ENCODE measurements at regions not wholly inside any gene's neighbourhood (a gene's known extent, or its start where the extent isn't known, plus 50 kb on each side); places are given as distances from the start of the nearest gene placed in this dataset.

DNA sequence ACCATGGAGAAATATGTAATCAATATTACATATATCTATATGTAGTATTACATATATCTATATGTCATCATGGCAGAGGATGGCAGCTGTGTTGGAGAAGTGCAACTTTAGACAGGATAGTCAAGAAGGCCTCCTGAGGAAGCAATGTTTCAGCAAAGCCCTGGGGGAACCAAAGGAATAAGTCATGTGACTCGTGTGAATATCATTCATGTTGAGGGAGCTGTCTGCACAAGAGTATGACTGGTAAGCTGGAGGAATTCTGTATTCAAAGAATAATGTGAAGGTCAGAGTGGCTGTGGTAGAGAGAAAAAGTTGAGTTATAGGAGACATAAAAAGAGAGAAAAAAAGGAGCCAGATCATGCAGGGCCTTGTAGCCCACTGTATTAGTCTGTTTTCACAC lies 92.9 kb upstream of the EDNRA start:
- Histone ChIP-seq H3K9ac (no peak overlapping the region), H3K4me1 (no peaks in the 10 kb centered on the region), H3K36me3 (no peaks in the 10 kb centered on the region), H3K4me2 (no peak overlapping the region), H3K27me3 (no peaks in the 10 kb centered on the region), H3K4me3 (no peak overlapping the region), H3K27ac (no peak overlapping the region), H3K9me3 (no peaks in the 10 kb centered on the region), H4K20me1 (no peaks in the 10 kb centered on the region)
- no peak for TF ChIP-seq Cebpa-rat (IDR thresholded peaks at IDR 0.05)

DNA sequence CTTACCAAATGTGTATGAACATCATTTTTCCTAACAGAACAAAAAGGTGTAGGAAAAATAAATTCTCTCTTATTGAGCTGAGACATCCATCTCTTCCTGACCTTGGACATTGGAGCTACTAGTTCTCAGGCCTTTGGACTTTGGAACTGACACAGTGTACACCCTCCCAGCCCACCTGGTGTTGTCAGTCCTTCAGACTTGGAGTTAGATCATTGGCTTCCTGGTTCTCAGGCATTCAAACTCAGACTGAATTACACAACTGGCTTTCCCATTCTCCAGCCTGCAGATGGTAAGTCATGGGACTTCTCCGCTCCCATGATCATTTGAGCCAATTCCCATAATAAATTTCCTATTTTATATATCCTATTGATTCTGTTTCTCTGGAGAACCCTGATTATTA lies 84.8 kb upstream of the EDNRA start:
- Histone ChIP-seq H3K4me2 (no peak overlapping the region), H3K9me3 (no peaks in the 10 kb centered on the region), H3K27ac (no peak overlapping the region), H3K9ac (no peak overlapping the region), H3K27me3 (no peaks in the 10 kb centered on the region), H4K20me1 (no peaks in the 10 kb centered on the region), H3K4me1 (no peaks in the 10 kb centered on the region), H3K36me3 (no peaks in the 10 kb centered on the region), H3K4me3 (no peak overlapping the region)
- no peak for TF ChIP-seq Cebpa-rat (IDR thresholded peaks at IDR 0.05)

DNA sequence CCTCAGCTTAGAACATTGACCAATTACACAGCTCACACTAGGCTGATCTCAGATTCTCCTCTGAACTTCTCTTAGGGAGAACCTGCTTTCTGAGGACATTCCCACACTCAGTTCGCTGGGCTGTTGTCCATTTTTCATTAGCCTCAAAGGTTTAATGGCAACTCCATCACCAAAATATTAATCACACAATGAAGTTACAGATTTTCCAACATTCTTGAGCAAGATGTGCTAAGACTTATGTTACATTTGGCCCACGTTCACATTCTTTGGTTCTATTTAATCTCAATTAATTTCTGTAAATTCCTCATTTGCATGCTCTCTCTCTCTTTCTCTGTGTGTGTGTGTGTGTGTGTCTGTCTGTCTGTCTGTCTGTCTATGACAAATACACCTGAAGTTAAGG lies 82.3 kb upstream of the EDNRA start:
- Histone ChIP-seq H3K9ac (no peak overlapping the region), H3K4me2 (no peak overlapping the region), H3K27ac (no peak overlapping the region), H3K9me3 (no peaks in the 10 kb centered on the region), H4K20me1 (no peaks in the 10 kb centered on the region), H3K4me1 (no peaks in the 10 kb centered on the region), H3K4me3 (no peak overlapping the region), H3K36me3 (no peaks in the 10 kb centered on the region), H3K27me3 (no peaks in the 10 kb centered on the region)
- no peak for TF ChIP-seq Cebpa-rat (IDR thresholded peaks at IDR 0.05)

DNA sequence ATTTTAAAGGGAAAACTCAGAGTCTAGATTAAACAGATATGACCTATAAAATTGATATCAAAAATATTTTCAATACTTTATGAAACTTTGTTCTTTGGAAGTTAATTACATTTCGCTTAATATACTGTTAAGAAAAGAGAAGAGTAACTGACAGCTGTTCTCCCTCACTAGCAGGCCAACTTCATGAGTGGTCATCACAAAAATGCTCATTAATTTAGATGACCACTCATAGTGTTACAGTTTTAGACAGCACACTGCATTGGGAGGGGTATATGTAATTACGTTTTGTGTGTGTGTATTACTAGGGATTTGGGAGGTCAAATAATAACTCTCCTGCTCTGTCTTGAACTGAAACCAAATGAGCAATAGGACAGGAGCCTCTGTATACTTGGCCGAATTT lies 80.2 kb upstream of the EDNRA start:
- H3K4me1 ChIP-seq = no peaks in the 10 kb centered on the region
- peaks cover 14% of the 10 kb centered on the region for H3K9me3 ChIP-seq
- H3K9ac ChIP-seq = no peak overlapping the region
- H3K4me2 ChIP-seq = no peak overlapping the region
- H4K20me1 ChIP-seq = no peaks in the 10 kb centered on the region
- no peaks in the 10 kb centered on the region for H3K36me3 ChIP-seq
- no peaks in the 10 kb centered on the region for H3K27me3 ChIP-seq
- TF ChIP-seq Cebpa-rat (IDR thresholded peaks at IDR 0.05) = no peak
- H3K27ac ChIP-seq = no peak overlapping the region
- no peak overlapping the region for H3K4me3 ChIP-seq

DNA sequence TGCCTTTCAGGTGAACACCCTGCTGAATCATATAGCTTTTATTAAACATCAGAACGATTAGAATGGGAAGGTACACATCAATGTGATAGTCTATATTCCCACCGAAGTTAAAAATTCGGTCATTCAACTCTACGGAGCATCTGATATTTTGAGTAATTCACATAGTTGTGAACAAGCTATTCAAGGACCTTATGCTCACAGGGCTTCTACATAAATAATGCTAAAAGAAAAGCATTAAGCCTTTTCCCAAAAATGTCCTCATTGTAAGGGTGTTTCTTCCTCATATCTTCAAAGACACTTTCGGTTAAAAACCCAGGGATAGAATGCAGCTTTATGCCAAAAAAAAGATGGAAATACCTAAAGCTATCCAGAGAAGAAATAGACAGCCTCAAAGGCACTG lies 79.7 kb upstream of the EDNRA start:
- H3K4me3 ChIP-seq = no peak overlapping the region
- H3K27me3 ChIP-seq = no peaks in the 10 kb centered on the region
- H3K27ac ChIP-seq = no peak overlapping the region
- H3K9me3 ChIP-seq = peaks cover 14% of the 10 kb centered on the region
- H4K20me1 ChIP-seq = no peaks in the 10 kb centered on the region
- no peaks in the 10 kb centered on the region for H3K36me3 ChIP-seq
- H3K4me1 ChIP-seq = no peaks in the 10 kb centered on the region
- no peak overlapping the region for H3K9ac ChIP-seq
- no peak overlapping the region for H3K4me2 ChIP-seq
- TF ChIP-seq Cebpa-rat (IDR thresholded peaks at IDR 0.05) = no peak

DNA sequence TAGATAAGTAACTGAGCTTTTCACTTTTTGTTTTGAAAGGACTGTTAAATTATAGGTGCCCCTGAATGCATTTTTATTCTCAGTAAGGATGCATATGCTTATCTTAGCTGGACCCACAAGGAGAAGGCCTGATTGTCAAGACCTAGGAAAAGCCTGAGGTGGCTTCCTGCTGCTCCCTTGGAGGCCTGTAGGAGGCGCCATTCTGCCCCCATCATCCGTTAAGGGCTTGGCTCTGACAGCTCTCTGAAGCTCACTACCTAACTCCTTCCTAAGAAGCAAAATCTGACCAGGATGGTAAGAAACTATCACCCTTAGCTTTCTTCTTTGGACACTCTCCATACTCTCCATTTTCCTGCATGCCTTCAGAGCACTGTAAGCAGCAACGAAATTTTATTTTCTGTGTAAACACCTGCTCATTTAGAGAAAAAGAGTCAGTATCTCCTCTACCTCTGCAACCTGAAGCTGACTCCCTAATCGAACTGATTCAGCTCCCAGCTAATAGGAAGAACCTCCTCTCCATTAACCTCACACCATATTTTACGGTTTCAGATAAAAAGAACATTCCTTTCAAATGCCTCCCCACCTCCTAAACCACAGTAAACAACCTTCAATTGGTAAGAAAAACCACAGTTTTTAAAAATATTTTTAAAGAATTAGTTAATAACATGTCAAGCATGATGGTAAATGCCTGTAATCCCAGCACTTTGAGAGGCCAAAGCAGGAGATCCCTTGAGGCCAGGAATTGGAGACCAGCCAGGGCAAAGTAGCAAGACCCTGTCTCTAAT lies 73.4 kb upstream of the EDNRA start:
- H3K4me3 ChIP-seq = no peak overlapping the region
- H3K4me1 ChIP-seq = no peaks in the 10 kb centered on the region
- no peak overlapping the region for H3K9ac ChIP-seq
- no peaks in the 10 kb centered on the region for H3K36me3 ChIP-seq
- H3K9me3 ChIP-seq = peaks cover 14% of the 10 kb centered on the region
- no peak overlapping the region for H3K27ac ChIP-seq
- no peak for TF ChIP-seq Cebpa-rat (IDR thresholded peaks at IDR 0.05)
- no peak overlapping the region for H3K4me2 ChIP-seq
- no peaks in the 10 kb centered on the region for H3K27me3 ChIP-seq
- no peaks in the 10 kb centered on the region for H4K20me1 ChIP-seq

DNA sequence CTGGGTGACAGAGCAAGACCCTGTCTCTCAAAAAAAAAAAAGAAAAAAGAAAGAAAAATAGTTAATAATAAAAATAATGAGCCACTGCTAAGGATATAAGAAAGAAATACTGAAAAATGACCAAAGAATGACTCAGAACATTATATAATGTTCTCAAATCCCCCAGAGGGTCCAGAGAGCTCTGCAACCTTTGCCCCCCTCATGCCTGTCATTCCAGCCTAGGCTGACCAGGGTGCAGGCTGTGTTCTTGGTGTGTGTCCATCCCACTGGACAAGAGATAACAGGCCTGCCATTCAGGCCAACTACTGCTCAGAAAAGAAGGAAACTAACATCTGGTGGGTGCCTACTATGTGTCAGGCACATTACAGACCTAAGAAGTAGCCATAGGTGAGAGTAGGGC lies 72.7 kb upstream of the EDNRA start:
- no peaks in the 10 kb centered on the region for H4K20me1 ChIP-seq
- no peak overlapping the region for H3K4me2 ChIP-seq
- H3K4me3 ChIP-seq = no peak overlapping the region
- H3K9ac ChIP-seq = no peak overlapping the region
- H3K4me1 ChIP-seq = no peaks in the 10 kb centered on the region
- H3K27ac ChIP-seq = no peak overlapping the region
- peaks cover 14% of the 10 kb centered on the region for H3K9me3 ChIP-seq
- H3K36me3 ChIP-seq = no peaks in the 10 kb centered on the region
- H3K27me3 ChIP-seq = no peaks in the 10 kb centered on the region
- no peak for TF ChIP-seq Cebpa-rat (IDR thresholded peaks at IDR 0.05)

DNA sequence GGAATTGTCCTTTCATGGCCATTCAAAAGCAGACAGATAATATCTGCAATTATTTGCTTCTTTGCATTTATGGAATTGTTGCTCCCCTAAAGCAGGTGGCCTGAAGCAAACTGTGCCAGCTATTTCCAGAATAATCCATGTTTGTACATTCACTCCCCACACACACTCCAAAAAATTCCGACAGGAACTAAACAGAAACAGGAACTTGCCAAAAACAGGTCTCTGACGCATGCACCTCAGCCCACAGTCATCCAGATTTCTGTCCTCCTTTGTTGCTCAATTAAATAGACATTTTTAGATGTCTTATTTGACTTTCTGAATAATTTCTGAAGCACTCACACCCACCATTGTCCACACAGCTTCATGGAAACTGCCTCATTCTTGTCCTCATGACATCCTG lies 71.5 kb upstream of the EDNRA start:
- Histone ChIP-seq H3K9ac (no peak overlapping the region), H4K20me1 (no peaks in the 10 kb centered on the region), H3K4me3 (no peak overlapping the region), H3K27ac (no peak overlapping the region), H3K36me3 (no peaks in the 10 kb centered on the region), H3K27me3 (no peaks in the 10 kb centered on the region), H3K9me3 (peaks cover 7% of the 10 kb centered on the region), H3K4me2 (no peak overlapping the region), H3K4me1 (no peaks in the 10 kb centered on the region)
- no peak for TF ChIP-seq Cebpa-rat (IDR thresholded peaks at IDR 0.05)

DNA sequence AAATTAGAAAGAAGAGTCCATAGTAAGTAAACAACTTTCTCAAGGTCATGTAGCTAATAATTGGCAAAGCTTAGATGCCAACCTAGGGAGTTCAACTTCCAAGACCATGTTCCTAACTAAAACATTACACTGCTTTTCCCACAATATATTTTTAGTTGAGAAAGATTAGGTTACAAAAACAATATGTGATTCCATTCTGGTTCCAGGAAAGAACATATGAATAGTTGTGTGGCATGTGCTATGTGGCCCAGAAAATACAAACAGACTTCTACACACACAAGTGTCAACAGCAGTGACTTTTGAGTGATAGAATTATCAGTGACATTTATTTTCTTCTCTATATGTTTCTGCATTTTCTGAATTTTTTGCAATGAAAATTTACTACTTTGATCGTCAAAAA lies 62.7 kb upstream of the EDNRA start:
- H3K4me1 ChIP-seq = no peaks in the 10 kb centered on the region
- H3K9me3 ChIP-seq = peaks cover 4% of the 10 kb centered on the region; the same call in 1 of the 2 replicates
- TF ChIP-seq Cebpa-rat (IDR thresholded peaks at IDR 0.05) = no peak
- H3K4me2 ChIP-seq = no peak overlapping the region
- no peak overlapping the region for H3K9ac ChIP-seq
- no peak overlapping the region for H3K4me3 ChIP-seq
- no peak overlapping the region for H3K27ac ChIP-seq
- no peaks in the 10 kb centered on the region for H3K27me3 ChIP-seq
- H3K36me3 ChIP-seq = no peaks in the 10 kb centered on the region
- H4K20me1 ChIP-seq = no peaks in the 10 kb centered on the region

DNA sequence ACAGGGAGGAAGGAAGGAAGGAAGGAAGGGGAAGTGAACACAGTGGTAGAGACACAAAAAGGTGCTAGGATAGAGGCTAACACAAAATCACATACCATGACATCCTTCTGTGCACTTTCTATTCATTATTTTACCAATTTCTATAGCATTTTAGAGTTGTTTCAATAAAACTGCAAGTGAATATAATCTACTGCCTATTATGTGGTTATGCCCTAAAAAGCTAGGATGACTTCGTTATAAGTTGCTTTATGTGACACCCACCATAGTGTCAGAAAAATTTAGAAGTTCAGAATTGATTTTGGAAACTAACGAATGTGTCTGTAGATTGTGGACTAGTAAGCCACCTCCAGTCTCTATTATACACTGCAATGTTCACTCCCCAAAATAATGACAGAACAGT lies 59.4 kb upstream of the EDNRA start:
- Histone ChIP-seq H3K27ac (no peak overlapping the region), H3K27me3 (no peaks in the 10 kb centered on the region), H3K4me2 (no peak overlapping the region), H4K20me1 (no peaks in the 10 kb centered on the region), H3K36me3 (no peaks in the 10 kb centered on the region), H3K9me3 (peaks cover 4% of the 10 kb centered on the region; the same call in 1 of the 2 replicates), H3K4me3 (no peak overlapping the region), H3K4me1 (no peaks in the 10 kb centered on the region), H3K9ac (no peak overlapping the region)
- TF ChIP-seq Cebpa-rat (IDR thresholded peaks at IDR 0.05) = no peak

DNA sequence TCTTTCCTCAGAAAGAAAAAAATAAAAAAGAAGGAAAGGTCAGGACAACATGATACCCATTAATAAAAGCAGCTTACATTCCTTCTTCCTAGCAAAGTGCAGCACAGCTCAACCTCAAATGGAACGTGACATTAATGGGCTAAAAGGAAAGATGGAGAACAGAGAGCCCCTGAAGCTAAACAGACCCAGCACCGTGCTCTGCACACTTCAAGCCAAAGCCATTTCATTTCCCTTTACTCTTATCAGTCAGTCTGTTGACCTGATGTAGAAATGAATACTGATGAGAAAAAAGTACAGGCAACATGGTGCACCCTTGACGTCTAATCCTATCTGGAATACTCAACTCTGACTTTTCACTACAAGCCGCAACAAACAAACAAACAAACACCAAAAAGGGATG lies 57.7 kb upstream of the EDNRA start:
- no peaks in the 10 kb centered on the region for H4K20me1 ChIP-seq
- H3K9ac ChIP-seq = no peak overlapping the region
- no peaks in the 10 kb centered on the region for H3K36me3 ChIP-seq
- no peak overlapping the region for H3K4me3 ChIP-seq
- no peaks in the 10 kb centered on the region for H3K4me1 ChIP-seq
- H3K27me3 ChIP-seq = no peaks in the 10 kb centered on the region
- H3K4me2 ChIP-seq = no peak overlapping the region
- no peak for TF ChIP-seq Cebpa-rat (IDR thresholded peaks at IDR 0.05)
- peaks cover 4% of the 10 kb centered on the region; the same call in 1 of the 2 replicates for H3K9me3 ChIP-seq
- no peak overlapping the region for H3K27ac ChIP-seq
